GM18867 (cell line): ENCODE measurements at regions not wholly inside any gene's neighbourhood (a gene's known extent, or its start where the extent isn't known, plus 50 kb on each side); places are given as distances from the start of the nearest gene placed in this dataset.
"Not testable (repeated sequence)": the region's sequence is repeated elsewhere in the genome, so short reads cannot be mapped to it uniquely, and the experiment has no call there.

Experiments
- ATAC-seq: cut with Tn5 transposase; IDR thresholded peaks from one replicate; pipeline ENCODE4 v1.9.1; 2021; ENCODE audit warnings: mild to moderate bottlenecking, moderate library complexity; ENCODE audit not compliant: unreplicated experiment

DNA sequence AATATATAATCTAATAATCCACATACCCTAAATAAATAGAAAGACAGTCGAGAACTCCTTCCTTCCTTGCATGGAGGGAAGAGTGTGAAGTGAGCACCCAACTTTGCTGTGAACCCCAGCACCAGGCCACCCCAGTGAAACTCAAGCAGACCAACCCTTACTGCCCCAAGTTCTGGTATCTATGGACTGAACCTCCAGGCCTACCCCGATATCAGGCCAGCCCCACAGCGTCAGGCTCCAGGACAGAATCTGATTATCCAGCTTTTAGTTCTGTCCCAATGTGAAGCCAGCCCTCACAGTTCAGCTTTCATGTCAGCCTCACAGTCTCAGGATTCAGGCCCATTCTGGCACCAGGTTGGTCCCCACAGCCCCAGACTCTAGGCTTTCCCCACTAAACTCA, 1617.2 kb upstream of the AGA start:
- no peak for ATAC-seq

DNA sequence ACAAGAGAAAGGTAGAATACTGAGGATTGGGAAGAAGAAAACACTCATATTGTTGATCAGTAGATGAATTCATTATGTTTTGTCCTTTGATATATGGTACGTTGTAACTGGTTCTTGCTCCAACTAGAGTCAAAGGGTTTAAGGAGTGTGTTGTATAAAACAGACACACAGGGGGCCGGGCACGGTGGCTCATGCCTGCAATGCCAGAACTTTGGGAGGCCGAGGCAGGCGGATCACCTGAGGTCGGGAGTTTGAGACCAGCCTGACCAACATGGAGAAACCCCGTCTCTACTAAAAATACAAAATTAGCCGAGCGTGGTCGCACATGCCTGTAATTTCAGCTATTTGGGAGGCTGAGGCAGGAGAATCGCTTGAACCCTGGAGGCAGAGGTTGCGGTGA, 1624.0 kb upstream of the AGA start:
- not testable (repeated sequence) for ATAC-seq

DNA sequence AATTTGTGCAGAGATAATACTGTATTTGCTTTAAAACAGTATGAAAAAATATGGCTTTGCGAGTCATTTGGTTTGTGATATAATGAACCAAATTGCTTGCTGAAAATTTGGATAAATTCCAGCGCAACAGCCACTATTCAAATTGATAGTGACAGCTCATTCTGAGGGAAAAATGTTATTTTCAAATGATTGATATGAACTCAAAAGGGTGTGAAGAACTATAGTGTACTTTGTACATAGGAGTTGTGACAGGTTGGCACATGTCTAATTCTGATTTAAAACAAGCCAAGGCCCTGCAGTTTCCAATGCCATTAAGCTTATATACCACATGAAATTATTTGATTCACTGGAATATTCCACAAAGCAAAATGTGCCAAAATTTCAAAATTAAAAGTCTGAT, 1628.9 kb upstream of the AGA start:
- ATAC-seq, result no peak

DNA sequence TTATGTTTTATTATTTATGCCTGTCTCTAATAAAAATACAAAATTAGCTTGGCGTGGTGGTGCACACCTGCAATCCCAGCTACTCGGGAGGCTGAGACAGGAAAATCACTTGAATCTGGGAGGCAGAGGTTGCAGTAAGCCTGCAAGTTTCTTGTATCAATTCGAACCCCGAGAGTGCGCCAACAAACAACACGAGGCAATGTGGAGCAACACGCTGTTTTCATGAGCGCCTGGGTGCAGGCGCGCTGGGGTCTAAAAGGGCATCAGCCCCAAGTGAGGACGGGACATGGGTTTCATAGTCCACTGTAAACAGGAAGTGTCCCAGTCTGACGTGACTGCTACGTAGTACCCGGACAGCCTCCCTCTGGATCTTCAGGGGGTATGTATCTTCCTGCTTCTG, 1634.6 kb upstream of the AGA start:
- no peak for ATAC-seq

DNA sequence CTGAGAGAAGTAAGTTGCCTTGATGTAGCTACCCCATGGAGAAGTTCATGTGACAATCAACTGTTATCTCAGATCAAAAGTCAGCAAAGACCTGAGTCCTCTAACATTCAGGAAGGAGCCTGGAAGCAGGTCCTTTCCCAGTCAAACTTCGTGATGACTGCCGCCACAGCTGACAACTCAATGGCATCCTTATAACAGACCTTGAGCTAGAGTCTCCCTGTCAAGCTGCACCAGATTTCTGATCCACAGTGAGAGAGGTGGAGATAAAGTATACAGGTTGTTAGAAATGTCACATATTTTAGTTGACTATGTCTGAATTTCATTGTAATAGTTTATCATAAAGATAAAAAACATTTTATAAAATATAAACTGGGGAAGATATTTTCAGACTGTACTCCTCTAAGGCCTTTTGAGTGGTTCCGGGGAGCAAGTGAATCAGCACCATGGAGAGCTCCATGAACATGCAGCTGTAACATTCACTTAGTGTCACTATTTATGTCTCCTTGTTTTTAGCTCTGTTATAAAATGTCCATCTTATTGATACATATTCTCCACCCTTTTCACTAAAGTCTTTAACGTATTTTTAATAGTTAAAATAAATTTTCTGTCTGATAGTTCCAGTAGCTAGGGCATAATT, 1653.5 kb upstream of the AGA start:
- no peak for ATAC-seq

DNA sequence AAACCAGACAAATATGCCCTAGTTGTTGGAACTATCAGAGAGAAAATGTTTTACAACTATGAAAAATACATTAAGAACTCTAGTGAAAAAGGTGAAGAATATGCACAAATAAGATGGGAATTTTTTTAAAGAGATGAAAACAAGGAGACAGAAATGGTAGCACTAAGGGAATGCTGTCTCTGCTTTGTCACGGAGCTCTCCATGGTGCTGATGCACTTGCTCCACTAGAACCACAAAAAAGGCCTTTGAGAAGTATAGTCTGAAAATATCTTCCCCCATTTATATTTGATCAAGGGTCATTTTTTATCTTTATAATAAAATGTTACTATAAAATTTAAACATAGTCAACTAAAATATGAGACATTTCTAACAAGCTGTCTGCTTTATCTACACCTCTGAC, 1655.5 kb upstream of the AGA start:
- no peak for ATAC-seq

DNA sequence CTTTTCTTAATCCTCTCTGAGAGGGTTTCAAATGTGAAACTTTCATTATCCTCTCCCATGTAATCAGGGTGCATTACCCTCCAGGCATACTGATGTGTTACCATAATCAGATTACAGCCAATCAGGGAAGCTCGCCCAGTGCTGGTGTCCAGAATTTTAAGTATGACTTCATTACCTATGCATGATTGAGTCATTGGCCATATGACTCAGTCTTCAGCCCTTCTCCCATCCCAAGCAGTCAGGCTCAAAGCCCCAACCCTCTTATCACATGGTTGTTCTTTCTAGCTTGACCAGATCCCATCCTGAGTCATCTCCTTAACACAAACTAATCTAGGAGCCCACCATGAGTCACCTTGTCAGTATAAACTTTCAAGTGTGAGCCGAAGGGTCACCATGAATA, 1668.1 kb upstream of the AGA start:
- no peak for ATAC-seq

DNA sequence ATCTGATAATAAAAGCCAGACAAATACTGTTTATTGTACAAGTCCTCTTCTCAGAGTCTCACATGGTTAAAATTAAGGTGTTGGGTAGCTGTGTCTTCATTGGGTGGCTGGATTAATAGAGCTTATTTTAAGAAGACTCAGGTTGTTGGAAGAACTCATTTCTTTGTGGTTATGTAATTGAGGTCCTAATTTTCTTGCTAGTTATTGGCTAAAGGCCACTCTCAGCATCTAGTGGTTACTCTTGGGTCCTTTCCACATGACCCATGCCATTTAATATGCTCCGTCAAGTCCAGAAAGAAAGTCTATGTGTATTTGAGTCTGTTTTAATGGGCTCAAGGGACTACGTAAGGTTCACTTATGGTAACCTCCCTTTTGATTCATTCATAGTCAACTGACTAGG, 1668.6 kb upstream of the AGA start:
- ATAC-seq, result no peak

DNA sequence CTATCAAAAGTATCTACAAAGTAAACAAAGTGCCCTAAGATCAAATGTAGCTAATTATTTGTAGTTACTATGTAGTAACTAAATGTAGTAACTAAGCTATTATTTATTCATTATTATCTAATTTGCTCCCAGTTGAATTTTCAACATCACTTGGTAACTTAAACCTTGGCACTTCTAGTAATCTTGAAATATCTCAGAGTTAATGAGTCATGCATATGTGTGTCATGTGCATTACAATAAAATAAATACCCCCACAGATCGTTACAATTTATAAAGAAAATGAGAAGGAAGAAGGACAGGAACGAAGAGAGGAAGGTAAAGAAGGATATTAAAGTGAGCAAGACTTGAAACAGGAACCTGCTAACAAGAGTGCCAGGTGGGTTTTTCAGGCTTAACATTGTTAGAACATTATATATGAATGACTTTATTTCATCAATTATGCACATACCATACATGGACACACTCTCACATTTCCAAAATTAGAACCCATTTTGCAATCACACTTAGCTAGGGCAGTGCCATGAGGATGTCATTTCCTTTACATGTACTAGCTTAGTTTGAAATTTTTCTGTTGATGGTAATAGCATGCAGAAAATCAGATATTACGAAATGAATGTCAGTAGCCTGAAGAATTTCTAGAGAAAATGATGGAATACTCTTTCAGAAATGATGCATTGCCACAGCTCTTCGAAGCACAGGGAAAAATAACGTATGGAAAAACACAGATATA, 1670.4 kb upstream of the AGA start:
- ATAC-seq, result no peak

DNA sequence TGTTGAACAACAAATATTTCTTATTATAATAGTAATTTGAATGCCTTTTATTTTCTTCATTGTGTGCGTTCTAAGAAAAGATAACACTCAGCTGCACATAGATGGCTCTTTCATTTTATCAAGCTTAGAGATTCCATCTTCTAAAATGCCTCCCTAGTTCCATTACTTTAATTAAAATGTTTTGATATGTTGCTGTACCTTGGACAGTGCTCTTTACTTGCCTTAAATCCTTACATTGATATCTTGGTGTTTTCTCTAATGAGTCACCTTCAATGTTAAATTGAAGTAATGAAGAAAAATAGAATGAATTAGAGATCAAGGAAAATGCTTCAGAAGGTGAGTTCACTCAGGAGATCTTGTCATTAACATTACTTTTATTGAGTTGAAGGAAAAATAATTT, 1672.4 kb upstream of the AGA start:
- ATAC-seq, result no peak

DNA sequence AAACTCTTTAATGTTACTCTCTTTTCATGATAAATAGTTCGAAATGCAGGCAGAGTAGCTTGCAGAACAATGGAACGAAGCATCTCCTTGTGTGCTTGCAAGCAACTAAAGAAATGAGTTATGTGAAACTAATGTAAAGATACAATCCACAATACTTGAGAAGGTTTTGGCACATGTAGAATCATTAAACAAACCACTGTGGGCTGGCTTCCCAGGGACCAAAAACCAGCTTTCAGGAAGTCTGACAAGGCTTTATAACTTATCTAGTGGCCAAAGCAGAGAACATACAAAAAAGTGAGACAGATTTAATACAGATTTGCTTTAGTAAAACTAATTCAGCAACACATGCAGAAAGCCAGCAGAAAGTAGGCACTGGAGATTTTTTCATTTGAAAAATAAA, 1673.8 kb upstream of the AGA start:
- no peak for ATAC-seq

DNA sequence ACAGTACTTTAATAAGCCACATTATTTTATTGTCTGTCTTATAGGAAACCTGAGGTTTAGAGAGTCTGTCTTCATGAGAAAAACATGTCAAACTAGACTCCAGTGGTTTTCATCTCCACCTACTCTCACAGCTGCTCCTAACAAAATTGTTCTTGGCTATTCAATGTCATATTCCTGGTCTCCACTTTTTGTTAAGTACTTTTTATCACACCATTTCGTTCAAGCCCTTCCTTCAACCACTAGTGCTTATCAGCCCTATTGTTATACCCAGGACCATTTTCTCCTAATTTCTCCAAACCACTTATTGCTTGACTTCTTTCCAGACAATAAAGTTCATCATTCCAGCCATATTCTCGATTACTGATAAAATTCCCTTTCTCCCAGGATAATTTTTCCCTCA, 1674.3 kb upstream of the AGA start:
- ATAC-seq, result no peak

DNA sequence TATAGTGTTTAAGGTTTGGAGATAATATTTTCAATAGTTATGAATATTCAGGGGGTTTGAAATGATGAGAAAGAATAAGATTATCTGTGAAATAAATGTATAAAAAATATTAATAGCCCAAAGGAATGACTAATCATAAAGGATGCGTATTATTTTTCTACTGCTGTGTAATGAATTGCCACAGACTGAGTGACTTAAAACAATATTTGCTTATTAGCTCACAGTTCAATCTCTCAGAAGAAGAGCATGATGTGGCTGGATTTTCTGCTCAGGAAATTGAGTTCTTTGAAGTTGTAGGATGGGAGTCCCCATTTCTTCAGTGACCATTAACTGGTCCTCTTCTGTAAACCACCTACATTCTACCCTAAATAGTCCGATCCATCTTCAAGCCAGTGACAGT, 1680.8 kb upstream of the AGA start:
- ATAC-seq, result no peak

DNA sequence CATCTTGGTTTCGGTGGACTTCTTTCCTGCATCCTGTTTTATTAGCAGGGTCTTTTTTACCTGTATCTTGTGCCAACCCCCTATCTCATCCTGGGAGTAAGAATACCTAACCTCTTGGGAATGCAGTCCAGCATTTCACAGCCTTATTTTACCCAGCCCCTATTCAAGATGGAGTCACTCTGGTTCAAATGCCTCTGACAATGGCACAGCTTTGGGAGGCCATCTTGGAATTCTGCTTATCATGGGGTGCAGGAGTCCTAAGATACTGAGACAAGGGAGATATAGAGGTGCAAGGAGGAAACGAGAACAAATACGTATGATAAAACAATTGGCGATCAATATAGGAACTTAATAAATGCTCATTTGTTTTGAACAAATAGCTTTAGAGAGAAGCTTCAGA, 1682.2 kb upstream of the AGA start:
- ATAC-seq, result no peak

DNA sequence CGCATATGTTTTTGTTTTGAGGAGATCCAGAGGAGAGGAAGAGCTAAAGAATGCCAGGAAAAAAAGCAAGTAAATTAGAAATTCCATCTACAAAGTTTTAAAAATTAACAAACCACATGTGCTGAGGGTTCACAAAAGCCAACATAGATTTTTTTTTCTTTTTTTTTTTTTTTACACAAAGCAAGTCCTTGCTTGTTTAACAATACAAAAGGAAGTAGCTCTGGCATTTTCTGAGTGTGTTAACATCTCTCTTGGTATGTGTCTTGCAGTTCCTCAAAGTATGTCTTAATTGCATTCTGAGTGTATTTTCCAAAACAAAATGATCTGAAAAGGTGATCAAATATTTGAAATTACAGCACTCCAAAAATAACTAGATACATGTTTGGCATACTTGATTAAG, 1682.7 kb upstream of the AGA start:
- no peak for ATAC-seq

DNA sequence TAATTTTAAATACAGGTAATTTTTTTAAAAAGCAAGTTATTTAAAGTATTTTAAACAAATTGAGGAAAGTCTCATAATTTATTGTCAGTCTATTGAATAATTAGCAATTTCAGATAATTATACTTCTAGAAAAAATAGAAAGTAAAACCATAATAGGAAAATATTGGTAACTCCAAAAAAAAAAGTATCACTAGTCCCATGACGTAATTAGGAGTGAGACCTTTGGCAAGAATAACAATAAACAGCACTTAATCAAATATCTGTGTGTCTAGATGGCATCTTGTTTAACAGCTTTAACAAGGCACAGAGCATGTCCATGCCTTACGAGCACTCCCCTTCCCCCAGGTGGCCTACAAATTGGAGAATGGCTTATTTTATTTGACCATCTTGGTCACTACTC, 1683.6 kb upstream of the AGA start:
- no peak for ATAC-seq

DNA sequence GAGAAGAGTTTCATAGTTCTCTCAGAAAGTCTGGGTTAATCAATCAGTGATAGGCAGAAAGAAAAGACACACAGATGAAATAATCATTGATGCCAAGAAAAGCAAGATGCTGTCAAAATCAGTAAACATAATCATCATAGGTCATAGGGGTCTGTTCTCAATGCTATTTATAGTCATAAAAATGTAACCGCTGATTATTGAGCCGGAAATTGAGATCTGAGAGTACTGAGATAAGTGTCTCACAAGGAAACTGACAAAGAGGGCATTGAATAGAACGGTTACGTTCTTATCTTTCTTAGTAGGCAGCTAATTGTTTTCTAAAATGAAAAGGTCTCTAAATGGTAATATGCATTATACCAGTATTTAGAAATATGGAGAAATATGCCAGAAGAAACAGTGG, 1686.1 kb upstream of the AGA start:
- ATAC-seq, result no peak

DNA sequence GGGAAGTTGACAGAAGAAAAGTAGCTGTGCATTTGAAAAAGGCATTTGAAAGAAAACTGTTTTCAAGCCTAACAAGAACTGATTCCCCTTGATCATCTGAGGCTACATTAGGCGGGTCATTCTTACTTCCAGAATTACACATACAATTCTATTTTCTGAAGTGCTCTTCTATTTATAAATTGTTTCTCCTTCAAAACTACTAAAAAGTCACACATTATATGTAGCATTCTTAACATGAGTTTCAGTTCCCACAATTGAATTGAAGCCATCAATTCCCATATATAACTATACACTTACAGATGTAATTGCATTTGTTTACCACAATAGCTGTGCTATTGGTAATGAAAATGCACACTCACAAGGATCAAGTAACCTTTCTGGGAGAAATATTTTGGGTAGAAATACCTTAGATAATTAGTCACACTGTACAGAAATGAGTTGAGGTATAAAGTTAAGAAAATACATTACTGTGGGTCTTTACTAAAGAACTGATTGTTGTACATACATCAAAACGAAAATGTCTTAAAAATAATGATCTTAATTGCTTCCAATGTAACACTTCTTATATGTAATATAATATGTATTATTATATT, 1688.0 kb upstream of the AGA start:
- ATAC-seq, result no peak

DNA sequence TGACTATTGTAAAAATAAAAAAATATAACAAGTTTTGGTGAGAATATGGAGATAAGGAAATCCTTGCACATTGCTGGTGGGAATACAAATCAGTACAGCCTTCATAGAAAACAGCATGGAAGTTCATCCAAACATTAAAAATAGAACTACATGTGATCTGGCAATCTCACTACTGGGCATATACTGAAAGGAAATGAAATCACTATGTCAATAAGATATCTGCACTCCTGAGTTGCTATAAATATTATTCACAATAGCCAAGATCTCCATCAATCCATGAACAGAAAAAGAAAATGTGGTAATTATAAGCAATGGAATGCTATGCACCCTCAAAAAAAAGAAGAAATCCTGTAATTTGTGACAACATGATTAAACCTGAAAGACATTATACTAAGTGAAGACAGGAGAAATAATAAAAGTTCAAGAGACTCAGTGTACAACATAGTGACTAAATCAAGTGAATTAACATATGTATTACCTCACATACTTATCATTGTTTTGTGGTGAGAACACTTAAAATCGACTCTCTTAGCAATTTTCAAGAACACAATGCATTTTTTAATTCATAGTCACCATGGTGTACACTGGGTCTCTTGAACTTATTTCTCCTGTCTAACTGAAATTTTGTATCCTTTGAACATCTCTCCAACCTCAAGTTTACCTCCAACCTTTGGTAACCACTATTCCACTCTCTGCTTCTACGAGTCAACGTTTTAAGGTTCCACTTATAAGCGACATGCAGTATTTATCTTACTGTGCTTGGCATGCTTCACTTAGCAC, 1703.7 kb upstream of the AGA start:
- ATAC-seq, result no peak

DNA sequence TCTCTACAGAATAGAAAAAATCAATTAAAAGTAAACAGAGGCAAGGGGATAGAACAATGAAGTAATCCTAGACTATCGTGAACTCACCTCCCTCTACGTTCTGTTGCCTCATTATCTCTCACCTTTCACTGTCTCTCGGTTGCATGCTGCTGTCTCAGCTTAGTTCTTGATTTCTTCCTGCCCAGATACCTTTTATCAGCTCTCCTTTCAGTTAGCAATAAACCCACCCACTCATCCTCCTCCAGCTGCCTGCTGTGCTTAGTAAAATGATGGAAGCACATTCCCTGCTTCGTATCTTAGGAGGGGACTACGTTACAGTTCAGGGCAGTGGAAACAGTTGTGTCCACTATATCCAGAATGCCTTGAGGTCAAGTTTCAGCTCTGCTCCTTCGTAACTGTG, 1709.5 kb upstream of the AGA start:
- no peak for ATAC-seq

DNA sequence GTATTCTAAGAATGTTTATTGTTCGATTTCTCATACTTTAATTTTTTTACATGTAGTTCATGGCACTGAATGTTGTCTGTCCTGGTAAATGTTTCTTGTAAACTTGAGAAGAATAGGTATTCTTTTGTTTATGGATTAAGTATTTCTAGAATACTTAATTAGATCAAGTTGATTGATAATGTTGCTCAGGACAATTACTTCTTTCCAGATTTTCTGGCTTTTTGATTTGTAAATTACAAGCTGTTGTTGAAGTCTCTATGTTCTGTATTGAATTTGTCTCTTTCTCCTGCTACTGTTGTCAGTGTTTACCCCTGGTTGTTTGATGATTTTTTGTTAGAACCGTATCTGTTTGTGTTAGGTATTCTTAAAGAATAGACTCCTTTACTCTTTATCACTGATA, 1720.9 kb upstream of the AGA start:
- no peak for ATAC-seq
